MV-4-11 (cell line): ENCODE measurements at regions not wholly inside any gene's neighbourhood (a gene's known extent, or its start where the extent isn't known, plus 50 kb on each side); places are given as distances from the start of the nearest gene placed in this dataset.

Source experiments
- DNase-seq: peaks from one replicate; lab custom pipeline; 2025; lab: John Stamatoyannopoulos, UW

DNA sequence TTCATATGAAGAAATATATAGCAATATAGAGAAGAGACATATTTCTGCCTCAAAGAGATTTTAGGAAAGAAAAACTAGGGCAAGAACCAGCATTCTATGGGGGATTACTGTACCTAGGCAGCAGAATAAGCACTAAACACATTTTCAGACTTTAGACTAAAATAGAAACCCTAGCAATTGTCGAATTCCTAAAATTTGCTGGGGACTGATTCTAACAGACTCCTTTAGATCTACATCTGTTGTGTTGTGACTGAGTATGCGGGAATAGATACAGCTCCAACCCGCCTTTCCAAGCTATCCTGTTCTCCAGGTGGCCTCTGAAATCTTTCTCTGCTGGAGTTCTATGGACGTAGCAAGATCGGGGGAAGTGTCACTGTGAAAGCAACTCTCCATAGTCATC, 482.2 kb downstream of the NTRK2 start:
- no peak for DNase-seq

DNA sequence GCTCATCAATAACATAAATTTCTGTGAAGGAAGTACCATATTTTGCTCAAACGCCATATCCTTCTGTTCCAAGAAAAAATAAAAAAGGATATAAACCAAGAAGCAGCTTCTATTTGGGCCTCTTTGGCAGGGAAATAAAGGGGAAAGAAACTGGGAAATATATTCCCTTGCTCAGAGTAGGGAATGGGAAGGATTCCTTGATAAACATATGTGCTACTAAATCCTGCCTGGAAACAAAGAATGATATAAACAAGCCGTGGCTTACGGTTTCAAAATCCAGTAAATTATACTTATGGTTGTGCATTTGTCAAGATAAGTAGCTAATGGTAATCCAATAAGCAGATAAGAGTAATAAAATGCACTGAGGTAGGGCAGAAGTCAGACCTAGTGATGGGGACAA, 481.6 kb downstream of the NTRK2 start:
- DNase-seq: no peak

DNA sequence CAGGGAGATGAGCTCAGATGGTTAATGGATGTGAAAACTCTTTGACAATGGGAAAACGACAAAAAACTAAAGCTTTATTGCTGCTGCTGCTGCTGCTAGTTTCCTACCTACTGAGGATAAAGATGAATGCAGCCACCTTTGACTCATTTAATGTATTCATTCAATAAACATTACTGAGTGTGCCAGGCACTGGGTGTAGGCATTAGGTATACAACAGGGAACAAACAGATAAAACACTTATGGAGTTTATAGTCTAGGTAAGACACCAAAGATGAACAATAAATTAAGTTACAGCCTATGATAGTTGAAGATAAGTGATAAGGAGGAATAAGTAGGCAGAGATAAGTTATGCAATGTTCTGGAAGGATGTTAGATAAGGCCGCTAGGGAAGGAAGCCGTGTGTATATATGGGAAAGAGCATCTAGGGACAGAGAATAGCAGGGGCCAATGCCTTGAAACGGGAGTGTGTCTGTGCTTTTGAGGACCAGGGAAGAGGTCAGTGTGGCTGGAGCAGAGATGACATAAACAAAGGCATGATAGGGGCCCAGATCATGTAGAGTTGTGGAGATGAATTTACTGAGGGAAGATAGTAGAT, 477.6 kb downstream of the NTRK2 start:
- DNase-seq: no peak

DNA sequence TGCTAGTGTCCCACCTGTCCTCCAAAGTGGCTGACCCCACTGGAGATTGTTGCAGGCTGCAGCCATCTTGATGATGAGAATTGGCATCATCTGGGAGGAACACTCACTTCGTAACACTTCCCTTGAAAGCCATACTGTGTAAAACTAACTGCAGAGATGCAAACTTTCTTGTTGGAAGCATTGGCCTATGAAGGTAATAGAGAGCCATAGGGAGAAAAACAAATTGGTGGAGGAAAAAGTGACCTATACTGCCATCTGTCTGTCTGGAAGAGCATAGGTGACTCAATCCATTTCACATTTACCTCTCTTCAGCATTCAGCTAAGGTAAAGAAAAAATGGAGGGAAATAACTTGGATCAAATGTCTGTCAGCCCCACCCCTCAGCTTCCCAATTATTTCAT, 473.4 kb downstream of the NTRK2 start:
- DNase-seq: no peak

DNA sequence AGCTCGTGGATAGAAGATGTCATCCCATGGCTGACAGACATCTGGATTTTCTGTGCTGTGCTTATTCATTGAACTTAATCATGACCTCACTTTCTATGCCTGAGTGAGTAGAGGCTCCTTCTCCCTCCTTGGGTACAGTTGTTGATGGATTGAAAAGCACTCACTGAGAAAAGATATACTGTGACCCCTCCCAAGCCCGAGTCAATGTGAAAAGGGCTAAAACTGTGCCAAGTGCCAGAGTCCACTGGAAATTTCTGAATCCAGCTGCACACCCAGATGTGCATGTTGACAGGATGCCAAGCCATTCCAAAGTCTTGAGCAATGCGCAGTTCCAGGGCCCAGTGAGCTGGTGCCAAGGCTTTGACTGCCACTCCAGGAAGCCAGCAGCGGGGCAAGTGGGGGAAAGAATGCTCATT, 473.0 kb downstream of the NTRK2 start:
- no peak for DNase-seq

DNA sequence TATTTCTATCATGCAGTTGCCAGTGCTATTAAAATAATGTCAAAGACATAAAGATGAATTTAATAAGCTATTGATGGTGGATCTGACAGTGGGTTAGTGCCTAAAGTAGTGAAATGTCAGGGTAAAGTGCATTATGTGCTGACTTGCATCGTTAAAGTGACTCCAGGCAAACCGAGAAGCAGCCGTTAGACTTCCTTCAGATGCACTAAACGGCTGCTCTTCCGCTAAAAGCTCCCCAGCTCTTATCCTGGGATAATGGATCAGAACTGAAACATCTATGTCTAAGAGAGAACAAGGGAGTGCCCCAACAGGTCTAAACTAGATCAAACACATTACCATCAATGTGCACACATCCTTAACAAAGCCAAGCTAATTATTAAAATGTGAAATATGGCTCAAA, 468.2 kb downstream of the NTRK2 start:
- DNase-seq: no peak

DNA sequence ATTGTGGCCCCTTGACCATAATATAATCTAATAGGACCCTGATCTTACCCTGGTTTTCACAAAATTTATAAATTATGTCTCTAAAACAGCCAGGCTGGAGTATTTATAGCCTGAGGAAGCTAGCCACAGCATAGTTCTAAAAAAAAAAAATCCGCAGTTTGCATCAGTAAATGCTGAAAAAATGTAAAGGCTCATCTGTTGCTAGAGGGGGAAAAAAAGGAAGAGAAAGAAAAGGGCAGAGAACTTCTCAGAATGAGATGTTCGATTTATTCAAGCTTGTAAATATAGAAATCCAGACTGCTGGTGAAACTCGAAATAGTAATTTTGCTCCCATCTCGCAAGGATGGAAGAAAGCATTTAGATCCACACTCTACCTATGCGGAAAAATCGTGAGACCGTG, 467.5 kb downstream of the NTRK2 start:
- peak; percentile 60 for DNase-seq

DNA sequence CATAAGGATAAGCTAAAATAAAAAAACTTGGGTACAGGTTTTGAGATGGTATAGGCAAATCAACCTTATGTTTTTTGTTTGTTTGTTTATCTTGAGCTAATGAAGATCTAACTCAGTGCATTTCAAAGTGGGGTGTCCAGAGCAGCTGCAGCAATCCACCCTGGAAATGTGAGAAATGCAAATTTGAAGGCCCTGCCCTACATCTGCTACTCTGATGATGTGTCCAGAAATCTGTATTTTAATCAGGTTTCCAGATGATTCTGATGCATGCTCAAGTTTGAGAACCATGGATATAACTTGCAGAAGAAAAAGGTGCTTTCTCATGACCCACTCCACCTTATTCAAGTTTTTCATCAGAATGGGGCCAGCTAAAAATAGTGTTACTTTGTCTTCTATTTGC, 467.0 kb downstream of the NTRK2 start:
- no peak for DNase-seq

DNA sequence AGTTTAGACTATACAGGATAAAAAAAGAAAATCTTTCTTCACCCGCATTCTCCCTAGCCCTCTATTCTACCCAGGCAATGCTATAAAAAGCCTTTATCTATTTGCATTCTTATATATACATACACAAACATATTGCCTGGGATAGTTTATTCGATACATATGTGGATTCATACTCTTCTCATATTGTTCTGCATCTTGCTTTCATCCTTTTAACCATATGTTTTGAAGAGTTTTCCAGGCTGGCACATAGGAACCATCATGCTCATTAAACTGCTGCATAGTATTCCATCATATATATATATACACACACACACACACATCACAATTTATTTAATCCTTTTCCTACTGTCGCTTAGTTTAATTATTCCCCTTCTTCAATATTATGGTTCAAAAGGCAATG, 461.2 kb downstream of the NTRK2 start:
- DNase-seq: no peak

DNA sequence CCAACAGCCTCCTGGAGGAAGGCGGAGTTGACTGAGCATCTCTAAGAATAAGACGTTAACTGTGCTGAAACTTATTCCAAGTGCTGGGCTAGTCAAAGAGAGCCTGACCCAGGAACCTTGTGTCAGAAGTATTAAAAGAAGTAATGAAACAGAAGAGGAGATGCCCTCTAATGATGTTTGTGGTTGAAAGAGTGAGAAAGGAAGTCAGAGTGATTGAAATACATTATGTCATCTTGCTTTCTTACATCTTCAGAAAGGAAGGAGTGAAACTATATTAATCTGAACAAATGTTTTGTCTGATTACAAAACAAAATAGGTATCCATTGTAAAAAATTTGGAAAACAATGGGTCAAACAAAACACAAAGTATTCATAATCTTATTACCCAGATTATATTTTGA, 460.7 kb downstream of the NTRK2 start:
- DNase-seq: no peak

DNA sequence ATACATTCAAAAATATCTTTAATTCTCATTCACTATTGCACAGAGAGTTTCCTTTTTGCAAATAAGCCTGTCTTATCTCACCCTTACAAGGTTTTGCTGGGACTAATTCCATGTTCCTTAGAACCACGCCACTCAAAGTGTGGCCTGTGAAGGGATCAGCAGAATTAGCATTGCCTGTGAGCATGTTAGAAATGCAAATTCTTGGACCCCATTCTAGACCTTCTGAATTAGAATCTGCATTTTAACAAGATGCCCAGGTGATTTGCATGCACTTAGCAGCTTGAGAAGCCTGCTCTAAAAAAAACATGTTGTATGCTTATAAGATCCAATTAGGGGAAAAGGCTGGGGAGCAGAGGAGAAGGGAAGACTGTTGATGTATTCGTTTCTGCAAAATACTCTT, 460.0 kb downstream of the NTRK2 start:
- no peak for DNase-seq

DNA sequence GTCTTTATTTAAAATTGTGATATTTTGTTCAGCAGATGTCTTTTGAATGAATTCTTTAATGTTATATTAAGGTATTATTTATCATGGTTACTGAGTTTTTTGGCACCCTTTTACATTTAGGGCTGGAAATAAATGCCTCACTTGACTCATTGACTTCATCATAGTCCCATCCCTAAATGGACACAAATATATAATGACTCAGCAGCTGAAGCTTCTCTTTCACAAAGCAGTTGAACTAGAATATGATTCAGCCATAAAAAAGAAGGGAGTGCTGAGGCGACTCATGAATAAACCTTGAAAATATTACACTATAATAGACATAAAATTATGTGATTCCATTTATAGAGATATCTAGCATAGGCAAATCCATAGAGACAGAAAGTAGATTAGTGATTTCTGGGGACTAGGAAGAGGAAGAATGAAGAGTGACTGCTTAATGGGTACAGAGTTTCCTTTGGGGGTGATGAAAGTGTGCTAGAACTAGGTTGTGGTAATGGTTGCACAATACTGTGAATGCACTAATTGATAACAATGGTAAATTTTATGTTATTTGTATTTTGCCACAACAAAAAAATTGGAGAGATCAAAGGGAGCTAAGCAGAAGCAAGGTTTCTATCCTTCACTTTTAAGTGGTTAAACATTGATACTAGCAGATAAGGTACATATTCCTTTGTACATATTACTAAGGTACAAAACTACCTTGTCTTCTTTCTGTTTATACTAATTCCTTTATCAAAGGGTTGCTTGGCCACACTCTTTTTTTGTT, 449.6 kb downstream of the NTRK2 start:
- DNase-seq: no peak

DNA sequence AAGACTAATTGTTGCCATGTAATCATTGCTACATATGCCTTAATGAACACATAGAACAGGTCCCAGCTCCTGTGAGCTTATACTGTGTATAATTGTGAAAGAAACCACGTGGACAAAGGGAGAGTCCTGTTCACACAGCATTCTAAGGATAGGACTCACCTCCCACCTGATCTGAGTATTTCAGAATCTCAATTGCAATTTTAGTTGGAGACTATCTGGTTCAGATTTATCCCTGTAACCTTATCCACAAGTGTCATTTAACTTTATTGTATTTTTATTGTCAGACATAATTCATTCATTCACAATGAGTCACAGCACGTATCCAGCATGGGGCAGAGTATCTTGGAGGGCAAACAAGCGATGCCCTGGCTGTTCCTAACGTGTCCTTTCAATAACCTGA, 448.3 kb downstream of the NTRK2 start:
- DNase-seq: no peak

DNA sequence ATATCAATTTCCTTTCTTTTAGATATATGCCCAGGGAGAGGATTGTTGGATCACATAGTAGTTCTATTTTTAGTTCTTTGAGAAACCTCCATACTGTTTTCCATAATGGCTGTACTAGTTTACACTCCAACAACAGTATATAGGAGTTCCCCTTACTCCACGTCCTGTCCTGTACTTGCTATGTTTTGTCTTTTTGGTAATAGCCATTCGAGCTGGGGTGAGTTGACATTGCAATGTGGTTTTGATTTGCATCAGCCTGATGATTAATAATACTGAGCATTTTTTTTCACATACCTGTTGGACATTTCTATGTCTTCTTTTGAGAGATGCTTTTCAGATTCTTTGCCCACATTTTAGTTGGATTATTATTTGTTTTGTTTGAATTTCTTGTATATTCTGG, 445.9 kb downstream of the NTRK2 start:
- DNase-seq: no peak

DNA sequence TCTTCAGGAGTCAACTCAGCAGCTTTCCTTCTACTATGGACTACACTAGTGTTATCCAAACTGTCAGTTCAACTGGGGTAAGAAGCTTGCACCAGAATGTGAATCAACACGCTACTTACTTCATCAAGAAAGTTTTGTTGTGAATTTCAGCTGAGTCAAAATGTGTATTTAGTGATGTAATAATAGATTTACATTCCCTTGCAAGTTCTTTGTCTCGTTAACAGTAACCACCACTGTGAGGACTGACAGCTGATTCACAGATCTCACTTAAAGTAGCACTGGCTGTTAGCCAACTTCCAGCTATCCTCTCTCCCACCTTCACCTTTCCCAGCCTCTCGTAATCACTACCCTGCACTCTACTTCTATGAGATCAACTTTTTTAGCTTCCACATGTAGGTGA, 445.3 kb downstream of the NTRK2 start:
- DNase-seq: no peak

DNA sequence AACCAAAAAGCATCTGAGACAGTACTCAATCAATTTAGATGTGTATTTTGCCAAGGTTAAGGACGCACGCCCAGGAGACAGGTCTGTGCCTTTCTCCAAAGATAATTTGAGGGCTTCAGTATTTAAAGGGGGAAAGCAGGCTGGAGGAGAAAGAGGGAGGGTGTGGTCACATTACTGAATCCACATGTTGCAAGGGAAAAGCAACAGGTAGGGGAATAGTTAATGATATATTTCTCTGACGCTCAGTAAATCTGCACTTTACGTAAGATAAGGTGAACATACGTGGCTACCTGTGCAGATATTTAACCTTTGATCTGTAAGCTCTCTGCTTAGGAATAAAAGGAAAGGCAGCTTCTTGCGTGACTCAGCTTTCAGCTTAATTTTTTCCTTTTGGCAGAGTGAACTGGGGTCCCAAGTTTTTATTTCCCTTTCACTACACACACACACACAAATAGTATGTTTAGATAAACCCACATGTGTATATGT, 443.4 kb downstream of the NTRK2 start:
- DNase-seq: no peak

DNA sequence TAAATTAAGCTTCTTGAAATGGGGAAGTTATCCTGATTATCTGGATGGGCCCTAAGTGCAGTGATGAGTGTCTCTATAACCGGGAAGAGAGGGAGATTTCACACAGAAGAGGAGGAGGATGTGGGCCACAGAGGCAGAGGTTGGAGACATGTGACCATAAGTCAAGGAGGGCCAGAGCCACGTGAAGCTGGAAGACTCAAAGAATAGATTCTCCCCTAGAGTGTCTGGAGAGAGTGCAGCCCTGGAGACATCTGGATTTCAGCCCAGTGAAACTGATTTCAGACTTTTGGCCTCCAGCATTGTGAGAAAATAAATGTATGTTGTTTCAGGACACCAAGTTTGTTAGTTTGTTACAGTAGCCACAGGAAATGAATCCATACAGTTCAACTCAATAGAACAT, 442.9 kb downstream of the NTRK2 start:
- no peak for DNase-seq

DNA sequence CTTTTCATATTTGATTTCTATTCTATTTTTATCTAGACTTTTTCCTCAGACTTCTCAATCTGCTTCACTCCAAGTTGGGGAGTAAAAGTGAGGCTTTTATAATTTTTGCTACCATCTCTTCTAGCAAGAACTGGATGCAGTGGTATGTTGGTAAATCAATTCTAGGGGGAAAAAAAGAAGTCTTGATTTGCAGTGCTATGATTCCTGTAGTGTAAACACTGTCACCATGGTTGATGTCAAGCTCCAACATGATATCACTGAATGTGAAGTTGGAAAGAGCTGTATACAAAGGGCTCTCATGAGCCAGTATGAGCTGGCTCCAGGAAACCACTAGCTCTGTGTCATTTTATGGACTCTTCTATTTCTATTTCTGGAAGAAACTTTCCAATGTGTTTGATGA, 439.2 kb downstream of the NTRK2 start:
- DNase-seq: no peak

DNA sequence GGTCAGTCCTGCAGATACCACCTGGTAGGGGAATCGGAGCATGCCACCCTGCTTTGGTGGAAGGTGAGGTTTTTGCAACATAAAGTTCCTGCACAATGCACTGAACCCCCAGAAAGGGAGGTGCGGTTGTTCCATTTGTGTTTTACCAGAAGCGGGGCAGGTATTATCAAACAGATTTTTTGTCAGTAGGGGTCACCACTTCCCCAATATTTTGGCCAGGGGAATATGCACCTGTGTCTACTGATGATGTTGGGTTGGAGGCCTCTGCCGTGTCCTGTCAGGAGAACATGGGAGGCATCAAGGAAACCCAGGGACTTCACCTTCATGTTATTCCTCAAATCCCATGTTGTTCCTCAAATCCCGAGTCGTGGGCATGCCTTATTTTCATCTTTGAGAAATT, 438.7 kb downstream of the NTRK2 start:
- no peak for DNase-seq

DNA sequence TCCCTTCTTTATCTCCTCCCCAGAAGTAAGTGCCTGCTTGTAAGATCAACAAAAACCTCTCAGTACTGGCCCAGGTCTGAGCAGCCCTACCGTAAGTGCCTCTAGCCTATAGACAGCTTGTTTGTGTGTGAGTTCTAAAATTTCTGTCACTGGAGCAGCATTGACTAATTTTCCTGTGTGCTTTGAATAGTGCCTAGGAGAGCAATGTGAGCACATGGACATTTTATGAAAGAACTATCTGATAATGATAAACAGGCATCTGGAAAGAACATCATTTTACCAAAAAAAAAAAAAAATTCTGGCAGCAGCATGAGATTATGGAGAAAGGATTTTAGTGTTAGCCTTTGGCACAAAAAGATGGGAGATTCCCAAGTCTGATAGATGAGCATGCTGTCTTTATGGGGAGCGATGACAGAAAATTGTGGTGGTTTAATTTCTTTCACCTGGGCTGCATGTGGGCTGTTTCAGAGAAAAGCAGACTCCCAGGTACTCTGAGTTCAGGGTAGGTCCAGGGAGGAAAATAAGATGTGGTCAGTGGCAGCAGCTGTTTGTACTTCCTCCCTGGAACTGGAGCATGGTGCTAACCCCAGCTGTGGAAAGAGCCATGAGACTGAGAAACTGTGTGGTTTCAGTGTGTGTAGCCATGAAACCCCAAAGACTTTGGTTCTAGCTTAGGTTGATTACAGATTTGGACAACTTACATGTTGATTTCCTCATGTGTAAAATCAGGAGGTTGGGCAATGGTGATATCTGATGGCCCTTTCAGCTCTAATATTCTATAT, 419.9 kb downstream of the NTRK2 start:
- peak; percentile 55 for DNase-seq

DNA sequence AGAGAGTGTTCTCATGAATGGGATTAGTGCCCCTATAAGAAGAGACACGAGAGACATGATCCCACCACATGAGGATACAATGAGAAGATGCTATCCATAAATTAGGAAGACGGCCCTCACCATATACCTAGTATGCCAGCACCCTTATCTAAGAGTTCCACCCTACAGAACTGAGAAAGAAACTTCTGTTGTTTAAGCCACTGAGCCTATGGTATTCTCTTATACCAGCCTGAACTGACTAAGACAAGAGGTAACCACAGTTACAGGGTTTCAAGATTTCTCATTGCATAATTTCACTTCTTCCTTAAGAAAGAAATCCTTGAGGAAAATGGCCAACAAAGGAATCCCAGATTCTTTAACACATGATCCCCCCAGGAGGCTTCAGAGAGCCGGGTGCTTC, 412.4 kb downstream of the NTRK2 start:
- DNase-seq: no peak

DNA sequence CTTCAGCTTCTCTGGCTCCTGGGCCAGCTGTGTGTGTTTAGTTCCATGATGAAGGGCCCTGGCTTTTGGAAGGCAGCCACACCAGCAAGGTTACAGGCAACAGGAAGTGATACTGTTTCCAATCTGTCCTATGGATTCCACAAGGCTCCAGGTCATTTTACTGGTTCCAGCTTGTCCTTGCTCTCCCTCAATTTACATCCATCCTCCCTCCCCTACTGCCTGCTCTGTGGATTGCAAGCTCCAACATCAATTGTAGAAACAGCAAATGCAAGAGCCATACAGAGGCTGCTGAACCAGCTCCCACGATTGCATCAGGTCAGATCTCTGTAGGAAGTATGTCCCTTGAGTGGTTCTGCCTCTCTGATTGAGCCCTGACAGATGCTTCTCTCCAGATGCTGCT, 409.8 kb downstream of the NTRK2 start:
- no peak for DNase-seq

DNA sequence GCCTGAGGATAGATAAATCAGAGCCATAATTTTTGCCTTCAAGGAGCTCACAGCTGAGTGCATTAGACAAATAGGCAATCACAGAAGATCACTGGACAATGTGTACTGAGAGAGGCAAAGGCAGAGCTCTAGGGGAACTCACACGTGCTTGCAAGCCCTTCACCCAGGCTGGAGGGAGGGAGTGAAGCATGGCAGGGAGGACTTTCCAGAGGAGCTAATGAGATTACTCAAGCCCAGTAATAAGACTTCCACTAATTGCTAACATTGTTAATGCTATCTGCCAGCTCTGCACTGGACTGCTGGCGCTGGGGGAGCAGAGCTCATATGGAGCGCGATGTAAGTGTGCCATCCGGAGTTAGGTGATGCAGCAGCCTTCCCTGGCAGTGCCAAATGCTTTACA, 408.4 kb downstream of the NTRK2 start:
- DNase-seq: no peak
